ENCODE measurements at regions not wholly inside any gene's neighbourhood (a gene's known extent, or its start where the extent isn't known, plus 50 kb on each side); places are given as distances from the start of the nearest gene placed in this dataset.

DNA sequence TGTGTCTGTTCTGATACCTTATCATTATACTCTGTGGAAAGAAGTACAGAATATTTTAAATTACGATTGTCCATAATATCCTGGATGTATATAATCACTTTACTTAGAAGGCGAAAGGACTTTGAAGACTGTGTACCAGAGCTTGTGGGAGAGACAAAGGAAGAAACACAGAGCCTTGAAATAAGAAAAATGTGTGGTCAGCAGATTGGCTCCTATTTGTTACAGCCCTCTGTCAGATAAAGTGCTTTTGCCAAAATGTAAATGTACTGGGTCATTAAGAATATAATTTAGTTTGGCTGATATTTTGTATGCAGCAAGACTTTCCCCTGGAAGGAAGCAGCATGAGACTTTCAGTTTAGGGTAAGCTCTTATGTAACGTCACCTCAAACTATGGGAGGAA, 443.1 kb downstream of the CCDC85A start:
- DNase-seq: no peak

DNA sequence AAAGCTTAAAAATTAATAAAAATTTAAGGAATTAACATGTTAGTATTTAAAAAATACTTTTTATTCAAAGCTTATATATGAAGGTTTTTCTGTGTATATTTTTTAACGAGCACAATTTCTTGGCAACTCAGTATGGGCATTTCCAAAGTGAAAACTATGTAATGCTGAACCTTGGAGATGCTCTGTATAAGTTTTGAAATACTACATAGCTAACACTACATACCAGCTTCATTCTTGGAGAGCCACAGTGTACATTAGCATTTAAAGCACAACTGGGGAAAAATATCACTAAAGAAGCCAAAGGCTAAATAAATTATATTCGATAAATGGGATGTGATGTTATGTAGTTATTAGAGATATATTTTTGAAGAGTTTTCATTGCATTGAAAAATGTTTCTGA, 446.5 kb downstream of the CCDC85A start:
- DNase-seq: no peak

GRCh38 chr2:56647997-56648396, 464.2 kb downstream of the CCDC85A start:
- DNase-seq: no peak

- no peak for DNase-seq
These were observed 465.0 kb downstream of the CCDC85A start for GRCh38 chr2:56648802-56649201.

- no peak for DNase-seq
These were observed 471.1 kb downstream of the CCDC85A start for GRCh38 chr2:56654936-56655335.

GRCh38 chr2:56656826-56657225, 473.0 kb downstream of the CCDC85A start:
- no peak for DNase-seq

GRCh38 chr2:56666777-56667176, 483.0 kb downstream of the CCDC85A start:
- no peak for DNase-seq

DNA sequence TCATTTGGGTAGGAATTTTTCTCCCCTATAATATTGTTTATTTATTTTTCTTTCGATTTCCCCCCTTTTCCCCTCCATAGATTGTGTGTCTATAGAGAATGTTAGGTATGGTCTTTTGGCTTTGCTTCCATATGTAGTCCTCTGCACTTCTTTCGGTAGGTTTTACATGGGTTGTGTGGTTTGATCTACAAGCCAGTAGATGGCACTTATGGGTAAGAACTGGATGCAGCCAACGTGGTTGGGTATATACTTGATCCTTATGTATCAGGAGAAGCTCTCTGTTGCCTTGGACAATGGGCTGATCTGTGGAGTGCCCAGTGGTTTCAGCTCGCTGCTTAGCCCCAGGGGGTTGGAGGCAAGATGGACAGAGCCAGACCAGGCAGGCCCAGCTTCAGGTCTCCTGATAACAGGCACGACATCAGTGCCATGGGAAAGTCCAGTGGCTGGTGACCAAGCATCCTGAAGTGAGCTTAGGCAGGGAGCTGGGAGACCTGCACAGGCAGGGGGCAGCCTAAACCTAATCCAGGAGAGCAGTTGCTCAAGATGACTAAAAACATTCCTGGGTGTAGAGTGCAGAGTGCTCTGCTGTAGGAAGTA, 488.3 kb downstream of the CCDC85A start:
- DNase-seq: no peak

- no peak for DNase-seq
These were observed 490.3 kb downstream of the CCDC85A start for GRCh38 chr2:56674084-56674483.

DNA sequence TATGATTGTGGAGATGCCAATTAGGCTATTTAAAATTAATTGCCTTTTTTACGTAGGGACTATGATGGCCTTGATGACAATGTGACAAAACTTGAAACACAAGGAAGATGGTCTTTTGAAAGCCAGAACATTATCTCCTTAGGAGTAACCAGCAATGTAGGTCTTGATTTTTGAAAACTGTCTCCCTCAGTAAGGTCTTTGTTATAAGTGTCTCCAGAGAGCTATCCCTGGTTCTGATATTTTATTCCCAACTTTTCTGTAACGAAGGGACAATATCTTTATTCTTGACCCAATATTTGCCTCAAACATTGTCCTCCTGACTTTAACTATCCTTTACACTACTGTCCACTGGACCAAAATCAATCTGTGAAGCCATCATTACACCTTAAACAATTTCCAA, 493.2 kb downstream of the CCDC85A start:
- no peak for DNase-seq

- no peak for DNase-seq
These were observed 497.3 kb downstream of the CCDC85A start for GRCh38 chr2:56680971-56681631.

- no peak for DNase-seq
These were observed 498.0 kb downstream of the CCDC85A start for GRCh38 chr2:56681659-56682396.

DNA sequence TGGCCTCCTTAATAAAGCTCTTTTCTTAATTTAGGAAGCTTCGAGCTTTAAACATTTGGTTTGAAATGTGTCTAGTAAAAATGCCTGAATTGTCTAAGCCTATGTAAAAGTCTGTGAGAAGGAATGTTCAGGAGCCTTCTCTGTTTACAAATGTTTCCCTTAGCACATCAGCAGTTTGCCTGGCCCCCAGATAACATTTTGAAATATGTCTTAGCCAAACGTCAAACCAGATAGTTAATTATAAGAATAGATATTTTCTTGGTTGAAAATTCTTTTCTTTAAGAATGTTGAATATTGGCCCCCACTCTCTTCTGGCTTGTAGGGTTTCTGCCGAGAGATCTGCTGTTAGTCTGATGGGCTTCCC, 498.6 kb downstream of the CCDC85A start:
- no peak for DNase-seq

GRCh38 chr2:56684327-56684726, 500.5 kb downstream of the CCDC85A start:
- DNase-seq: no peak

DNA sequence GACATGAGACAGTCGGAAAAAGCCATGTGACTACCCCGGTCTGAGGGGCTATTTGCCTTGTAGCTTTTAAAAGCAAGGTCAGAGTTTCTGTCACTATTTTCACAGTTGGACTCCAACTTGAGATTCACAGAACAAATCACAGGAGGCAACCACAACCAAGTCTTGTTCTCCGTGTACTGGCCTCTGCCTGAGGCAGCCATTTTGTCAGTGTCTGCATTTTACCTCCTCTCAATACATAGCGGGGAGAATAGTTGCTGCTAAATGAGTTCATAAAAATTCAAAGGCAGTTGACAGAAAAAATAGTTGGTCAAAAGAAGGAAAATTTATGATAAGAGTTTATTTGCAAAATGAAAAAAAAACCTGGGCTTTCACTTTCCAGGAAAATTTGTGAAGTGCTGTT, 501.4 kb downstream of the CCDC85A start:
- no peak for DNase-seq

DNA sequence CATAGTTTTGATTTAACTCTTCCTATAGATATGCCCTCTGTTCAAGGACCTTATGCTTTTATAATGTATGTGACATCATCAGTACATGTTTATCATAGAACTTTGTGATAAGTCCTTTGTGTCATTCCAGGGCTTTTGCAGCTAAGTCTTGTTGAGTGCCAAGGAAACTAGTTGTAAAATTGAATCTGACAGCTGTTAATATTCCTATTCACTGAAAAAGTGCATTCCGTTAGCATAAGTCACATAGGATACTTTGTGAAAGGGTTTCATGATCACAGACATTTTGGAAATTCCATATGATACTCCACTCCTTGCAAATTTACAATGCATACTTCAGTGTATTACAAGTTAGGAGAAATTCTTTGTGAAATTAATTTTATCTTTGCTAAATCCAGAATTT, 503.4 kb downstream of the CCDC85A start:
- DNase-seq: no peak

DNA sequence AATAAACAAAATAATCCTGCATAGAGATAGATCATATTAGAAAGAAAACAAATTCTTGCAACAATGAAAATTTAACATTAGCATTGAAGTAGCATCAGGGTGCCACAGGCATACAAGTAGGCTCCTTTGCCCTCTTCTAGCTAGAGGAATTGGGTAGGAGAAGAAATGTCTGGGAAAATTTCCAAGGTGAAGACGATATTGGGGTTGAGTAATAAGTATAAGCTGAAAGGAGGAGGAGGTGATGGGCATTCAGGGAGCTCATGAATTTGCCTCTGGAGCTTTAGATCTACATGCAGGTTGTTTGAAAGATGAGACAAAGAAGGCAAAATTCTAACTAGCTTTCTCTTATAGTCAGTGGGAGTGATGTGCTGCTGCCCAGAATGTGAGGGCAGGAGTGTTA, 504.9 kb downstream of the CCDC85A start:
- no peak for DNase-seq

DNA sequence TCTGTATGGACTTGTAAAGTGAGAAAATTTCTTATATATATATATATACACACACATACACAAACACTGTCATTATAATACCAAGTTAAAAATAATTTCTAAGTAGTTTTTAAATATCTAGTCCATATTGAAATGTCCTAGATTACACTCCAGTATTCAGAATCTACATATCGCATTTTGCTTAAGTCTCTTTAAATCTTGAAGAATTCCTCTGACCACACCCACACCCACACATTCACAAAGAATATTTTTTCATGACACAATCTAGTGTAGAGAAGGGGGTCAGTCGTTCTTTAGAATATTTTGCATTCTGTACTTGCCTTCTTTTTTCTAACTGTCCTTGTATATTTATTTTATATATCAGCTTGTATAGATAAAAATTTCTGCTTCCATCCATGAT, 509.7 kb downstream of the CCDC85A start:
- DNase-seq: no peak

DNA sequence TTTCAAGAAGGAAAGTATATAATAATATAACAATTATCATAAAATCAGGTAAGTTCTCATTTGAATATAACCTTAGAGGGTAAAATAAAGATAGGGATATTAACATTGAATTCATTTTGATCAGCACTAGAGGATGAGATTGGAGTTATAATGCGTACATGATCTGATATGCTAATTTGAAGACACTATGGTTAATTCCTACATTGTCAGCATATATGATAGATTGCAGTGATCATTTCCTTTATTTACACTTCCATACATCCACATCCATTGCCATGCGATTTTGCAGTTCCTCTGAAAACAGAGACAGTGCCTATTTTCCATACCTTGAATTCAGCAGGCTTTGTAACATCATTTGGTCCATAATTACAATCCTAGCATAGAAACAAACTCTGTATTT, 519.2 kb downstream of the CCDC85A start:
- no peak for DNase-seq

GRCh38 chr2:56705713-56706112, 521.9 kb downstream of the CCDC85A start:
- DNase-seq: no peak

GRCh38 chr2:56707218-56707617, 523.4 kb downstream of the CCDC85A start:
- no peak for DNase-seq

DNA sequence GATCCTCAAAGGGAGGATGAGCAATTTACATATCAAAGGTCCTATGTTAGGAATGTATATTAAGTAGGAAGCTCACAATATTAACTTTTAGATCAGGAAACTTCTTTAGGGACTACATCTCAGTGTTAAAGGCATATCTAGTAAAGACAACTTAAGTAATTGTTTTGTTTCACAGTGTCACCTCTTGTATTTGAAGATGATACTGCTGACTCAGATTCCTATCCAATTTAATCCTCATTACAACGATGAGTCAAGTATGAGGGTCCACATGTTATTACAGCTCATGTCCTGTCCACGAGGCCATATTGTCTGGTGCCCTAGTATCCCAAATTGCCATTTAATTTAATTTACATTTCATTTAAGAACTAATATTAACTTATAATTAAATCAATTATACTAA, 523.9 kb downstream of the CCDC85A start:
- DNase-seq: no peak

GRCh38 chr2:56709181-56709580, 525.4 kb downstream of the CCDC85A start:
- no peak for DNase-seq

- peak; percentile 65 for DNase-seq
These were observed 529.4 kb downstream of the CCDC85A start for GRCh38 chr2:56713161-56713676.
